K562 (cell line): ENCODE measurements at regions not wholly inside any gene's neighbourhood (a gene's known extent, or its start where the extent isn't known, plus 50 kb on each side); places are given as distances from the start of the nearest gene placed in this dataset.

Experiments
- ATAC-seq: fragments of 200-7000 bp; cut with Tn5 transposase; 3 replicates; pipeline ENCODE4 v1.9.1; 2020; ENCODE audit warnings: moderate library complexity
- BruUV-seq: library from RNA; stranded (reverse); fragments of 400-500 nt; replicated peaks from 2 replicates; lab custom pipeline; 2021; lab: Mats Ljungman, UMichigan
- CTCF ChIA-PET: fragments of 300-600 bp; formaldehyde crosslinking; extraction: SDS; loops from one replicate; lab custom pipeline; 2021; ENCODE audit warnings: low intra/inter-chr PET ratio; lab: Yijun Ruan, JAX
- POLR2A ChIA-PET: fragments of 300-600, 350-650 bp; sonication (Branson Sonifier 250); formaldehyde crosslinking; extraction: SDS; loops from one replicate; lab custom pipeline; 2021; ENCODE audit warnings: antibody characterized with exemption, inconsistent platforms; lab: Yijun Ruan, JAX
- DNase-seq, 4 experiments: peaks; one replicate each; pipeline versions ENCODE4 v3.0.0 to v3.0.0-alpha.2; 2011 to 2018; ENCODE audit warnings: low spot score in 3 of 4, mixed read lengths in 3 of 4; ENCODE audit errors: extremely low read depth in 1 of 4
- FAIRE-seq: peaks from 2 replicates; lab custom pipeline; 2011; peaks lifted over from hg19 to GRCh38; lab: Jason Lieb, UNC
- H2AFZ ChIP-seq: 2 replicates; pipeline ENCODE4 v1.6.0; 2011; ENCODE audit warnings: low read depth, low read length, control low read depth, inconsistent platforms
- H3K27ac ChIP-seq: fragments of 200-600 bp; 3 replicates; pipeline ENCODE4 v1.8.0; 2011; ENCODE audit warnings: low read depth, mild to moderate bottlenecking, control low read depth, inconsistent platforms, low read length, moderate library complexity, mixed read lengths; ENCODE audit errors: extremely low read depth
- H3K27me3 ChIP-seq, 2 experiments: fragments of 300-600 bp in 1 of 2; 2 replicates in 1 of 2; 3 replicates in 1 of 2; pipeline versions ENCODE4 v1.6.0 to v1.8.0; 2011; ENCODE audit warnings: inconsistent platforms in 2 of 2, low read length in 2 of 2, mild to moderate bottlenecking in 1 of 2, mixed read lengths in 1 of 2, moderate library complexity in 1 of 2; ENCODE audit not compliant: control insufficient read depth in 2 of 2, insufficient read depth in 2 of 2
- H3K36me3 ChIP-seq: fragments of 300-600 bp; 3 replicates; pipeline ENCODE4 v1.8.0; 2011; ENCODE audit warnings: mild to moderate bottlenecking, low read length, inconsistent platforms; ENCODE audit not compliant: control insufficient read depth, insufficient read depth
- H3K4me1 ChIP-seq, 2 experiments: fragments of 200-600 bp in 1 of 2; replicated peaks in 1 of 2; 2 replicates in 1 of 2; 3 replicates in 1 of 2; pipeline versions ENCODE4 v1.5.1 to v1.8.0; 2011; ENCODE audit warnings: inconsistent platforms in 2 of 2, low read length in 2 of 2, mild to moderate bottlenecking in 1 of 2, mixed read lengths in 1 of 2, moderate library complexity in 1 of 2; ENCODE audit not compliant: control insufficient read depth in 2 of 2, insufficient read depth in 2 of 2
- H3K4me2 ChIP-seq: 2 replicates; pipeline ENCODE4 v1.6.1; 2011; ENCODE audit warnings: low read length, control low read depth, inconsistent platforms, mixed read lengths; ENCODE audit not compliant: insufficient read depth
- H3K4me3 ChIP-seq: fragments of 200-600 bp; sonication (generic), shearing (Covaris generic); 2 replicates; pipeline ENCODE4 v1.5.1; 2016; ENCODE audit warnings: control low read depth, inconsistent platforms
- H3K79me2 ChIP-seq: fragments of 200-600 bp; 3 replicates; pipeline ENCODE4 v1.8.0; 2011; ENCODE audit warnings: low read length, inconsistent platforms; ENCODE audit not compliant: control insufficient read depth, insufficient read depth
- H3K9ac ChIP-seq, 2 experiments: 2 replicates each; pipeline versions ENCODE4 v1.6.0 to v1.6.1; 2011; ENCODE audit warnings: low read depth in 2 of 2, low read length in 2 of 2, control low read depth in 1 of 2, inconsistent platforms in 1 of 2, mild to moderate bottlenecking in 1 of 2, mixed read lengths in 1 of 2; ENCODE audit not compliant: insufficient read depth in 1 of 2
- H3K9me1 ChIP-seq: one replicate; pipeline ENCODE4 v1.6.0; 2011; ENCODE audit warnings: inconsistent platforms, mild to moderate bottlenecking, low read length, moderate library complexity; ENCODE audit not compliant: control insufficient read depth, insufficient read depth
- H3K9me3 ChIP-seq: replicated peaks from 2 replicates; pipeline ENCODE4 v1.5.1; 2011; ENCODE audit warnings: low read depth, low read length, inconsistent platforms; ENCODE audit not compliant: control insufficient read depth, insufficient read depth
- H4K20me1 ChIP-seq: replicated peaks from 2 replicates; pipeline ENCODE4 v1.6.1; 2011; ENCODE audit warnings: low read length, inconsistent platforms, mixed read lengths; ENCODE audit not compliant: control insufficient read depth, insufficient read depth
- ARID3B ChIP-seq: fragments of 250-450 bp; sonication (Bioruptor Pico); IDR thresholded peaks from 2 replicates; pipeline ENCODE4 v1.4.0; 2020; ENCODE audit warnings: borderline replicate concordance
- BACH1 ChIP-seq: fragments of 200-800 bp; sonication (Bioruptor generic); IDR thresholded peaks from 2 replicates; pipeline ENCODE4 v1.6.1; 2016; ENCODE audit warnings: missing genetic modification characterization, missing compliant biosample characterization
- BCOR ChIP-seq: fragments of 450-650 bp; IDR thresholded peaks from 2 replicates; pipeline ENCODE4 v1.6.1; 2016
- NR4A1 ChIP-seq, 2 experiments: fragments of 250-450 bp in 1 of 2; fragments of 450-650 bp in 1 of 2; sonication (Bioruptor Pico) in 1 of 2; IDR thresholded peaks; 2 replicates each; pipeline versions ENCODE4 v1.4.0 to v1.6.1; 2016 to 2020; ENCODE audit warnings: mild to moderate bottlenecking in 2 of 2, missing compliant biosample characterization in 1 of 2, missing genetic modification characterization in 1 of 2, moderate library complexity in 1 of 2
- PRPF4 ChIP-seq: fragments of 200-400 bp; formaldehyde crosslinking; IDR thresholded peaks from one replicate; pipeline ENCODE4 v1.6.1; 2017; ENCODE audit warnings: low read length, low read depth, mild to moderate bottlenecking; ENCODE audit not compliant: insufficient read depth, poor library complexity, severe bottlenecking
- ZBTB5 ChIP-seq: fragments of 450-650 bp; IDR thresholded peaks from 2 replicates; pipeline ENCODE4 v1.6.1; 2017; ENCODE audit warnings: antibody characterized with exemption
- ZNF253 ChIP-seq: fragments of 250-450 bp; sonication (Bioruptor Pico); conservative IDR thresholded peaks from 2 replicates; pipeline ENCODE4 v1.6.1; 2021; ENCODE audit warnings: mild to moderate bottlenecking
- ZNF407 ChIP-seq: fragments of 450-650 bp; IDR thresholded peaks from 2 replicates; pipeline ENCODE4 v1.6.1; 2016; ENCODE audit warnings: low read depth
- ZNF445 ChIP-seq: fragments of 250-450 bp; sonication (Bioruptor Pico); IDR thresholded peaks from 2 replicates; pipeline ENCODE4 v1.4.0; 2020; ENCODE audit warnings: low read depth, mild to moderate bottlenecking, moderate library complexity
- WGBS: fragments of 100-300 bp; shearing (Covaris generic); methylation state at CpG from one replicate; pipeline ENCODE4 v1.1.6; 2016; ENCODE audit warnings: low coverage, mixed read lengths; ENCODE audit not compliant: insufficient coverage; ENCODE audit errors: missing lambda C conversion rate; 5-methylcytosine and 5-hydroxymethylcytosine counted together
- in situ Hi-C: fragments of 300-500 bp; cut with MboI; formaldehyde crosslinking; loops from 4 replicates; pipeline ENCODE4 v1.15.0; 2018; ENCODE audit warnings: inconsistent platforms, mixed read lengths
- intact Hi-C: fragments of 100-400 bp; cut with micrococcal nuclease; formaldehyde crosslinking; loops from 2 replicates; pipeline ENCODE4 v1.14.2; 2022

- Histone ChIP-seq H3K27ac (no peak overlapping the region), H3K9me3 (no peaks in the 10 kb centered on the region), H2AFZ (no peak overlapping the region), H4K20me1 (no peaks in the 10 kb centered on the region), H3K27me3 (no peaks in the 10 kb centered on the region; a peak in 1 of 5 replicates), H3K9ac (no peak overlapping the region), H3K4me2 (no peak overlapping the region), H3K4me3 (no peak overlapping the region), H3K79me2 (no peaks in the 10 kb centered on the region), H3K4me1 (no peaks in the 10 kb centered on the region), H3K36me3 (no peaks in the 10 kb centered on the region), H3K9me1 (no peaks in the 10 kb centered on the region)
- intact Hi-C loops (no loop called here), in situ Hi-C loops (no loop called here)
- FAIRE-seq (no peak), DNase-seq (no peak), ATAC-seq (no peak)
- CTCF ChIA-PET = no interaction called here
- TF ChIP-seq ZNF253 (CRISPR knock-in tag) = no peak
- no peak for TF ChIP-seq NR4A1 (CRISPR knock-in tag; IDR thresholded peaks at IDR 0.05)
- no peak for TF ChIP-seq NR4A1 (tag; IDR thresholded peaks at IDR 0.05)
- no peak for TF ChIP-seq BCOR
- TF ChIP-seq PRPF4 = no peak
- no peak for TF ChIP-seq ZBTB5
- TF ChIP-seq ZNF445 = no peak
- TF ChIP-seq BACH1 = no peak
- TF ChIP-seq ARID3B (CRISPR knock-in tag) = no peak
- TF ChIP-seq ZNF407 = no peak
- WGBS = no CpG with 5 or more reads among the region's 1 CpG
- no TSS peak for BruUV-seq
- POLR2A ChIA-PET = no interaction called here
These were observed 1292.7 kb downstream of the TBC1D22A start for GRCh38 chr22:48055185-48055584.
